Muscle of back (tissue), 3 donors: ENCODE measurements at regions not wholly inside any gene's neighbourhood (a gene's known extent, or its start where the extent isn't known, plus 50 kb on each side); places are given as distances from the start of the nearest gene placed in this dataset.
"Not testable (repeated sequence)": the region's sequence is repeated elsewhere in the genome, so short reads cannot be mapped to it uniquely, and the experiment has no call there.

Experiments used
- DNase-seq, 3 donors: peaks; one replicate each; pipeline versions ENCODE4 v3.0.0 to v3.0.0-alpha.2; 2013

- no peak for DNase-seq
Measured at GRCh38 chr5:160479220-160479619, 57.6 kb downstream of the PTTG1 start.

- DNase-seq: peak in 1 of 3 donors; percentile 54
Measured at GRCh38 chr5:160479926-160480325, 58.3 kb downstream of the PTTG1 start.

- no peak for DNase-seq
Measured at GRCh38 chr5:160480652-160481051, 59.0 kb downstream of the PTTG1 start.

GRCh38 chr5:160484678-160485077, 63.0 kb downstream of the PTTG1 start:
- no peak for DNase-seq

GRCh38 chr5:160485364-160485969, 63.8 kb downstream of the PTTG1 start:
- no peak for DNase-seq

GRCh38 chr5:160486573-160486972, 64.9 kb downstream of the PTTG1 start:
- no peak for DNase-seq

- no peak for DNase-seq
Measured at GRCh38 chr5:160488394-160489325, 67.0 kb downstream of the PTTG1 start.

GRCh38 chr5:160491438-160491837, 69.8 kb downstream of the PTTG1 start:
- DNase-seq: no peak

- peak in 1 of 3 donors; percentile 31 for DNase-seq
Measured at GRCh38 chr5:160492565-160492964, 70.9 kb downstream of the PTTG1 start.

GRCh38 chr5:160493806-160494338, 72.2 kb downstream of the PTTG1 start:
- DNase-seq: no peak

GRCh38 chr5:160494451-160494850, 72.8 kb downstream of the PTTG1 start:
- no peak for DNase-seq

GRCh38 chr5:160496334-160496733, 74.7 kb downstream of the PTTG1 start:
- no peak for DNase-seq

- no peak for DNase-seq
Measured at GRCh38 chr5:160496784-160497183, 75.1 kb downstream of the PTTG1 start.

- DNase-seq: no peak
Measured at GRCh38 chr5:160497878-160498277, 76.2 kb downstream of the PTTG1 start.

GRCh38 chr5:160498441-160499043, 76.9 kb downstream of the PTTG1 start:
- not testable (repeated sequence) for DNase-seq

- DNase-seq: peak in 1 of 3 donors; percentile 23
Measured at GRCh38 chr5:160500786-160501779, 79.4 kb downstream of the PTTG1 start.

GRCh38 chr5:160504906-160505305, 83.3 kb downstream of the PTTG1 start:
- DNase-seq: no peak

GRCh38 chr5:160506006-160507004, 84.7 kb downstream of the PTTG1 start:
- DNase-seq: peak; percentile 20 to 71 (median 55)

GRCh38 chr5:160507221-160507721, 85.6 kb downstream of the PTTG1 start:
- DNase-seq: peak in 2 of 3 donors; percentile 22 to 26
